ENCODE measurements at regions not wholly inside any gene's neighbourhood (a gene's known extent, or its start where the extent isn't known, plus 50 kb on each side); places are given as distances from the start of the nearest gene placed in this dataset.
A peak's percentile ranks its signal among the peaks of the same experiment; 100 is the strongest.

GRCh38 chr9:129501771-129502319, 119.1 kb downstream of the C9orf50 start:
- TF ChIP-seq POLR2A (IDR thresholded peaks at IDR 0.05): peak in 1 of 3 donors; percentile 32
- TF ChIP-seq, protein P1, sequence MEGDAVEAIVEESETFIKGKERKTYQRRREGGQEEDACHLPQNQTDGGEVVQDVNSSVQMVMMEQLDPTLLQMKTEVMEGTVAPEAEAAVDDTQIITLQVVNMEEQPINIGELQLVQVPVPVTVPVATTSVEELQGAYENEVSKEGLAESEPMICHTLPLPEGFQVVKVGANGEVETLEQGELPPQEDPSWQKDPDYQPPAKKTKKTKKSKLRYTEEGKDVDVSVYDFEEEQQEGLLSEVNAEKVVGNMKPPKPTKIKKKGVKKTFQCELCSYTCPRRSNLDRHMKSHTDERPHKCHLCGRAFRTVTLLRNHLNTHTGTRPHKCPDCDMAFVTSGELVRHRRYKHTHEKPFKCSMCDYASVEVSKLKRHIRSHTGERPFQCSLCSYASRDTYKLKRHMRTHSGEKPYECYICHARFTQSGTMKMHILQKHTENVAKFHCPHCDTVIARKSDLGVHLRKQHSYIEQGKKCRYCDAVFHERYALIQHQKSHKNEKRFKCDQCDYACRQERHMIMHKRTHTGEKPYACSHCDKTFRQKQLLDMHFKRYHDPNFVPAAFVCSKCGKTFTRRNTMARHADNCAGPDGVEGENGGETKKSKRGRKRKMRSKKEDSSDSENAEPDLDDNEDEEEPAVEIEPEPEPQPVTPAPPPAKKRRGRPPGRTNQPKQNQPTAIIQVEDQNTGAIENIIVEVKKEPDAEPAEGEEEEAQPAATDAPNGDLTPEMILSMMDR (IDR thresholded peaks at IDR 0.05): no peak
- DNase-seq (peak; percentile 68 to 87 (median 84)), ATAC-seq (peak; percentile 49)
- WGBS, 2 donors: 14 to 41% methylated on average over 4 of the region's 4 CpGs
- Histone ChIP-seq H3K36me3 (replicated peaks in 1 of 2; ENCODE audit: insufficient read depth in 1 of 2, low read depth in 2 of 2) (peaks cover 0 to 3% of the 10 kb centered on the region in 2 donors), H3K4me1 (peaks cover 47% of the 10 kb centered on the region), H3K27ac (peak overlapping the region; percentile 51 to 79 (median 66)), H3K4me3 (no peak overlapping the region), H3K9me3 (no peaks in the 10 kb centered on the region), H3K27me3 (no peaks in the 10 kb centered on the region)
- intact Hi-C loops (cut with DNase I): loop anchor here (10.0 kb wide), 3 partner anchors 63 to 327 kb away; partner anchors contain the start of gene IER5L

- DNase-seq (peak in 1 of 4 donors; percentile 21), ATAC-seq (no peak)
- Histone ChIP-seq H3K4me1 (peaks cover 45% of the 10 kb centered on the region), H3K4me3 (no peak overlapping the region), H3K36me3 (replicated peaks in 1 of 2; ENCODE audit: insufficient read depth in 1 of 2, low read depth in 2 of 2) (peaks cover 0 to 3% of the 10 kb centered on the region in 2 donors), H3K27ac (peak overlapping the region; percentile 51 to 79 (median 66)), H3K9me3 (no peaks in the 10 kb centered on the region), H3K27me3 (no peaks in the 10 kb centered on the region)
- intact Hi-C loops (cut with DNase I): loop anchor here (10.0 kb wide), 3 partner anchors 64 to 326 kb away; partner anchors contain the start of gene IER5L
- no peak for TF ChIP-seq POLR2A (IDR thresholded peaks at IDR 0.05)
- TF ChIP-seq, protein P1 (IDR thresholded peaks at IDR 0.05): no peak
- 86 to 94% methylated on average over 11 to 12 of the region's 12 CpGs for WGBS, 2 donors
Measured at GRCh38 chr9:129500863-129501770, 119.8 kb downstream of the C9orf50 start.

GRCh38 chr9:129500161-129500862, 120.6 kb downstream of the C9orf50 start:
- Histone ChIP-seq H3K27me3 (no peaks in the 10 kb centered on the region), H3K9me3 (no peaks in the 10 kb centered on the region), H3K4me1 (peaks cover 43% of the 10 kb centered on the region), H3K27ac (peak overlapping the region in 3 of 4 donors; percentile 25 to 49 (median 48)), H3K4me3 (no peak overlapping the region), H3K36me3 (replicated peaks in 1 of 2; ENCODE audit: insufficient read depth in 1 of 2, low read depth in 2 of 2) (peaks cover 0 to 3% of the 10 kb centered on the region in 2 donors)
- 74 to 80% methylated on average over 17 to 18 of the region's 18 CpGs for WGBS, 2 donors
- no peak for ATAC-seq
- intact Hi-C loops (cut with DNase I): loop anchor here (10.0 kb wide), 3 partner anchors 64 to 326 kb away; partner anchors contain the start of gene IER5L
- peak in 1 of 4 donors; percentile 16 for DNase-seq
- TF ChIP-seq POLR2A (IDR thresholded peaks at IDR 0.05): no peak
- TF ChIP-seq, protein P1 (IDR thresholded peaks at IDR 0.05): no peak

- Histone ChIP-seq H3K36me3 (replicated peaks in 1 of 2; ENCODE audit: insufficient read depth in 1 of 2, low read depth in 2 of 2) (peaks cover 0 to 3% of the 10 kb centered on the region in 2 donors), H3K4me1 (peaks cover 59% of the 10 kb centered on the region), H3K4me3 (no peak overlapping the region), H3K27me3 (no peaks in the 10 kb centered on the region), H3K9me3 (no peaks in the 10 kb centered on the region), H3K27ac (peak overlapping the region; percentile 98 to 100 (median 100))
- intact Hi-C loops (cut with DNase I): no loop called here
- WGBS, 2 donors: 72 to 79% methylated on average over 3 to 7 of the region's 7 CpGs
- TF ChIP-seq, protein P1 (IDR thresholded peaks at IDR 0.05): no peak
- TF ChIP-seq POLR2A (IDR thresholded peaks at IDR 0.05): no peak
- DNase-seq: peak in 1 of 4 donors; percentile 22
- ATAC-seq: no peak
Measured at GRCh38 chr9:129498451-129499384, 122.2 kb downstream of the C9orf50 start.

Measured in body of pancreas (tissue), 4 donors.